CD4-positive, alpha-beta T cell (primary cell): ENCODE measurements at regions not wholly inside any gene's neighbourhood (a gene's known extent, or its start where the extent isn't known, plus 50 kb on each side); places are given as distances from the start of the nearest gene placed in this dataset.

Experiments
- ATAC-seq: fragments of 200-7000 bp; cut with Tn5 transposase; one replicate; pipeline ENCODE4 v1.10.0; 2022; ENCODE audit warnings: mild to moderate bottlenecking; ENCODE audit not compliant: poor library complexity
- CTCF ChIA-PET: fragments of 350-600 bp; sonication (Branson Sonifier 250); formaldehyde crosslinking; loops from one replicate; lab custom pipeline; 2021; ENCODE audit warnings: antibody characterized with exemption, inconsistent platforms; lab: Charles Lee
- POLR2A ChIA-PET: fragments of 350-600 bp; sonication (Branson Sonifier 250); formaldehyde crosslinking; loops from one replicate; lab custom pipeline; 2021; ENCODE audit warnings: antibody characterized with exemption, inconsistent platforms; lab: Charles Lee
- DNase-seq, 14 experiments: peaks; one replicate each; pipeline ENCODE4 v3.0.0-alpha.2; 2013 to 2020; ENCODE audit warnings: mixed read lengths in 2 of 14
- H3K27ac ChIP-seq, 2 donors: one replicate each; pipeline versions ENCODE4 v1.5.1 to v1.7.0; 2013; ENCODE audit warnings: low read length in 2 of 2, low read depth in 1 of 2, mild to moderate bottlenecking in 1 of 2
- H3K27me3 ChIP-seq, 2 experiments: 1 replicate in 1 of 2; 2 replicates in 1 of 2; pipeline versions ENCODE4 v1.6.1 to v1.7.0; 2013; ENCODE audit warnings: low read length in 2 of 2, control low read depth in 1 of 2, mild to moderate bottlenecking in 1 of 2, moderate library complexity in 1 of 2; ENCODE audit not compliant: insufficient read depth in 2 of 2, control insufficient read depth in 1 of 2
- H3K36me3 ChIP-seq: one replicate; pipeline ENCODE4 v1.6.1; 2013; ENCODE audit warnings: low read length, control low read depth; ENCODE audit not compliant: insufficient read depth
- H3K4me1 ChIP-seq: one replicate; pipeline ENCODE4 v1.6.1; 2013; ENCODE audit warnings: low read length, control low read depth; ENCODE audit not compliant: insufficient read depth
- H3K4me3 ChIP-seq: one replicate; pipeline ENCODE4 v1.5.1; 2013; ENCODE audit warnings: mild to moderate bottlenecking, low read length, moderate library complexity
- H3K9me3 ChIP-seq, 2 experiments: 1 replicate in 1 of 2; 2 replicates in 1 of 2; pipeline versions ENCODE4 v1.6.1 to v1.7.0; 2013; ENCODE audit warnings: low read length in 2 of 2, mild to moderate bottlenecking in 2 of 2, control low read depth in 1 of 2, moderate library complexity in 1 of 2; ENCODE audit not compliant: control insufficient read depth in 1 of 2, insufficient read depth in 1 of 2
- H3K27ac Mint-ChIP-seq: one replicate; pipeline ENCODE4 v1.8.0; 2020; ENCODE audit warnings: mixed read lengths
- H3K27me3 Mint-ChIP-seq: one replicate; pipeline ENCODE4 v1.8.0; 2021; ENCODE audit warnings: mixed read lengths
- H3K36me3 Mint-ChIP-seq: one replicate; pipeline ENCODE4 v1.8.0; 2021; ENCODE audit warnings: low read depth, mixed read lengths
- H3K4me1 Mint-ChIP-seq: one replicate; pipeline ENCODE4 v1.8.0; 2021; ENCODE audit warnings: low read depth, mixed read lengths
- H3K4me3 Mint-ChIP-seq: one replicate; pipeline ENCODE4 v1.8.0; 2020; ENCODE audit warnings: mild to moderate bottlenecking, mixed read lengths
- H3K9me3 Mint-ChIP-seq: one replicate; pipeline ENCODE4 v1.8.0; 2020; ENCODE audit warnings: mixed read lengths
- intact Hi-C, 2 experiments: fragments of 100-400 bp; cut with DNase I in 1 of 2; cut with micrococcal nuclease in 1 of 2; formaldehyde crosslinking; loops; one replicate each; pipeline versions ENCODE4 v1.15.1 to v1.9.0; 2023 to 2025; cut with DNase I, micrococcal nuclease
- TF ChIP-seq, protein P1 (sequence below): fragments of 200-600 bp; IDR thresholded peaks from one replicate; pipeline ENCODE4 v1.8.0; 2022; ENCODE audit warnings: antibody characterized with exemption, mild to moderate bottlenecking

DNA sequence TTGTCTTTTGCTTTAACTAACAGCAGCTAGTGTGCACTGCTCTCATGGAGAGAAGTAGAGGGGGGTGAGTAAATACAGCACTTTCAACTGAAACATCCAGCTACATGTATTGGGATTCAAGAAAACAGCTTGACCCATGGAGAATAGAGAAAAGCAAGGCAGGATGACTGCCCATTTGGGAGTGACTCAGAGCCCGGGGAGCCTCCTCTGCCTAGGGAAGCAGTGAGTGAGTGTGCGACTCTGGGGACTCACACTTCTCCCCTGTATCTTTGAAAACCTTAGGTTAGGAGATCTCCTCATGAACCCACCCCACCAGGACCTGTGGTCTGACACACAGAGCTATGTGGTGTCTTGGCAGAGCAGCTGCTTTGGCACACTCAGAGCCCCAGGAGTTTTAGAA, 82.0 kb upstream of the PTGFR start:
- no peak for ATAC-seq
- POLR2A ChIA-PET, result no interaction called here
- Histone ChIP-seq H3K27me3 (peaks cover 2 to 3% of the 10 kb centered on the region in 2 experiments), H3K4me1 (no peaks in the 10 kb centered on the region), H3K36me3 (no peaks in the 10 kb centered on the region), H3K9me3 (peaks cover 3 to 6% of the 10 kb centered on the region in 2 experiments), H3K4me3 (no peak overlapping the region), H3K27ac (no peak overlapping the region)
- H3K36me3 Mint-ChIP-seq, result no peaks in the 10 kb centered on the region
- H3K4me1 Mint-ChIP-seq, result no peaks in the 10 kb centered on the region
- CTCF ChIA-PET, result no interaction called here
- no peak overlapping the region for H3K4me3 Mint-ChIP-seq
- H3K27me3 Mint-ChIP-seq, result no peaks in the 10 kb centered on the region
- no peak overlapping the region for H3K27ac Mint-ChIP-seq
- H3K9me3 Mint-ChIP-seq, result peaks cover 15% of the 10 kb centered on the region
- intact Hi-C loops, result no loop called here
- DNase-seq, result no peak
- TF ChIP-seq, protein P1, sequence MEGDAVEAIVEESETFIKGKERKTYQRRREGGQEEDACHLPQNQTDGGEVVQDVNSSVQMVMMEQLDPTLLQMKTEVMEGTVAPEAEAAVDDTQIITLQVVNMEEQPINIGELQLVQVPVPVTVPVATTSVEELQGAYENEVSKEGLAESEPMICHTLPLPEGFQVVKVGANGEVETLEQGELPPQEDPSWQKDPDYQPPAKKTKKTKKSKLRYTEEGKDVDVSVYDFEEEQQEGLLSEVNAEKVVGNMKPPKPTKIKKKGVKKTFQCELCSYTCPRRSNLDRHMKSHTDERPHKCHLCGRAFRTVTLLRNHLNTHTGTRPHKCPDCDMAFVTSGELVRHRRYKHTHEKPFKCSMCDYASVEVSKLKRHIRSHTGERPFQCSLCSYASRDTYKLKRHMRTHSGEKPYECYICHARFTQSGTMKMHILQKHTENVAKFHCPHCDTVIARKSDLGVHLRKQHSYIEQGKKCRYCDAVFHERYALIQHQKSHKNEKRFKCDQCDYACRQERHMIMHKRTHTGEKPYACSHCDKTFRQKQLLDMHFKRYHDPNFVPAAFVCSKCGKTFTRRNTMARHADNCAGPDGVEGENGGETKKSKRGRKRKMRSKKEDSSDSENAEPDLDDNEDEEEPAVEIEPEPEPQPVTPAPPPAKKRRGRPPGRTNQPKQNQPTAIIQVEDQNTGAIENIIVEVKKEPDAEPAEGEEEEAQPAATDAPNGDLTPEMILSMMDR, result no peak

DNA sequence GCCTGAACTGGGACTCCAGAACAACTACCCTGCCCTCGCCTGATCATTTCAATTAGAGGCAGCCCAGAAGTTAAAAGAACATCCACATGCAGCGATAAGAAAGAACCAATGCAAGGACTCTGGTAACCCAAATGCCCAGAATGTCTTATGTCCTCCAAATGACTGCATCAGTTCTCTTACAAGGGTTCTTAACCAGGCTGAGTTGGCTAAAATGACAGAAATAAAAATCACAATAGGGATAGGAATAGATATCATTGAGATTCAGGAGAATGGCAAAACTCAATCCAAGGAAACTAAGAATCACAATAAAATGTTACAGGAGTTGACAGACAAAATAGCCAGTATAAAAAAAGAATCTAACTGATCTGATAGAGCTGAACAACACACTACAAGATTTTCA, 80.1 kb upstream of the PTGFR start:
- H3K4me1 ChIP-seq, result no peaks in the 10 kb centered on the region
- ATAC-seq (no peak), DNase-seq (no peak)
- Mint-ChIP-seq H3K27ac (no peak overlapping the region), H3K27me3 (no peaks in the 10 kb centered on the region), H3K4me1 (no peaks in the 10 kb centered on the region), H3K4me3 (no peak overlapping the region), H3K36me3 (no peaks in the 10 kb centered on the region), H3K9me3 (peaks cover 15% of the 10 kb centered on the region)
- H3K9me3 ChIP-seq, result peaks cover 3 to 6% of the 10 kb centered on the region in 2 experiments
- no peaks in the 10 kb centered on the region for H3K36me3 ChIP-seq
- H3K27me3 ChIP-seq, result peaks cover 2 to 3% of the 10 kb centered on the region in 2 experiments
- H3K4me3 ChIP-seq, result no peak overlapping the region
- CTCF ChIA-PET, result no interaction called here
- H3K27ac ChIP-seq, result no peak overlapping the region
- TF ChIP-seq, protein P1, result no peak
- intact Hi-C loops, result no loop called here
- POLR2A ChIA-PET, result no interaction called here

DNA sequence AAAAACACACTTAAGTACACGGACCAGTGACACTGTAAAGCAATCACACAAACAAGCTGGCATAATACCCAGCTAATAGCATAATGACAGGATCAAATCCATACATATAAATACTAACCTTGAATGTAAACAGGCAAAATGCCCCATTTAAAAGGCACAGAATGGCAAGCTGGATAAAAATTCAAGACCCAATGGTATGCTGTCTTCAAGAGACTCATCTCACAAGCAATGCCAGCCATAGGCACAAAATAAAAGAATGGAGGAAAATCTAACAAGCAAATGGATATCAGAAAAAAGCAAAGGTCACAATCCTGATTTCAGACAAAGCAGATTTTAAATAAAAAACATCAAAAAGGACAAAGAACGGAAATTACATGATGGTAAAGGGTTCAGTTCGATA, 79.1 kb upstream of the PTGFR start:
- H3K27me3 Mint-ChIP-seq, result no peaks in the 10 kb centered on the region
- Histone ChIP-seq H3K9me3 (peaks cover 3 to 6% of the 10 kb centered on the region in 2 experiments), H3K4me1 (no peaks in the 10 kb centered on the region), H3K4me3 (no peak overlapping the region), H3K36me3 (no peaks in the 10 kb centered on the region), H3K27me3 (peaks cover 2 to 3% of the 10 kb centered on the region in 2 experiments), H3K27ac (no peak overlapping the region)
- DNase-seq (no peak), ATAC-seq (no peak)
- H3K9me3 Mint-ChIP-seq, result peaks cover 15% of the 10 kb centered on the region
- no peaks in the 10 kb centered on the region for H3K36me3 Mint-ChIP-seq
- ChIA-PET CTCF (no interaction called here), POLR2A (no interaction called here)
- H3K4me1 Mint-ChIP-seq, result no peaks in the 10 kb centered on the region
- no peak overlapping the region for H3K4me3 Mint-ChIP-seq
- H3K27ac Mint-ChIP-seq, result no peak overlapping the region
- TF ChIP-seq, protein P1, result no peak
- intact Hi-C loops, result no loop called here
